Endothelial cell of umbilical vein (primary cell): ENCODE measurements at regions not wholly inside any gene's neighbourhood (a gene's known extent, or its start where the extent isn't known, plus 50 kb on each side); places are given as distances from the start of the nearest gene placed in this dataset.

Source experiments
- EZH2 ChIP-seq: IDR thresholded peaks from 2 replicates; pipeline ENCODE4 v1.6.1; 2012; ENCODE audit warnings: borderline replicate concordance, low read depth, mild to moderate bottlenecking, moderate library complexity, low read length, inconsistent platforms; ENCODE audit not compliant: severe bottlenecking
- FOS ChIP-seq: IDR thresholded peaks from 2 replicates; pipeline ENCODE4 v1.6.1; 2011; ENCODE audit warnings: mild to moderate bottlenecking, low read length, moderate library complexity, borderline replicate concordance; ENCODE audit not compliant: insufficient read depth
- JUN ChIP-seq: IDR thresholded peaks from 2 replicates; pipeline ENCODE4 v1.6.1; 2011; ENCODE audit warnings: borderline replicate concordance, low read depth; ENCODE audit not compliant: insufficient read length, insufficient read depth
- MYC ChIP-seq: IDR thresholded peaks from one replicate; pipeline ENCODE4 v1.6.1; 2011; ENCODE audit warnings: mild to moderate bottlenecking, low read depth, low read length
- POLR2A ChIP-seq: IDR thresholded peaks from 2 replicates; pipeline ENCODE4 v1.6.1; 2012; ENCODE audit warnings: low read depth, mild to moderate bottlenecking, control low read depth, low read length
- POLR2AphosphoS5 ChIP-seq: IDR thresholded peaks from 2 replicates; pipeline ENCODE4 v1.6.1; 2012; ENCODE audit warnings: low read depth, mild to moderate bottlenecking, control low read depth, low read length, moderate library complexity; ENCODE audit not compliant: insufficient read depth
- TF ChIP-seq, protein P1 (sequence below), 2 donors: IDR thresholded peaks; 1 replicate in 1 of 2; 2 replicates in 1 of 2; pipeline ENCODE4 v1.5.1; 2011; ENCODE audit warnings: low read length in 2 of 2, mild to moderate bottlenecking in 2 of 2, moderate library complexity in 2 of 2, control low read depth in 1 of 2, inconsistent platforms in 1 of 2, low read depth in 1 of 2; ENCODE audit not compliant: insufficient read depth in 1 of 2; ENCODE audit errors: extremely low read depth in 1 of 2

DNA sequence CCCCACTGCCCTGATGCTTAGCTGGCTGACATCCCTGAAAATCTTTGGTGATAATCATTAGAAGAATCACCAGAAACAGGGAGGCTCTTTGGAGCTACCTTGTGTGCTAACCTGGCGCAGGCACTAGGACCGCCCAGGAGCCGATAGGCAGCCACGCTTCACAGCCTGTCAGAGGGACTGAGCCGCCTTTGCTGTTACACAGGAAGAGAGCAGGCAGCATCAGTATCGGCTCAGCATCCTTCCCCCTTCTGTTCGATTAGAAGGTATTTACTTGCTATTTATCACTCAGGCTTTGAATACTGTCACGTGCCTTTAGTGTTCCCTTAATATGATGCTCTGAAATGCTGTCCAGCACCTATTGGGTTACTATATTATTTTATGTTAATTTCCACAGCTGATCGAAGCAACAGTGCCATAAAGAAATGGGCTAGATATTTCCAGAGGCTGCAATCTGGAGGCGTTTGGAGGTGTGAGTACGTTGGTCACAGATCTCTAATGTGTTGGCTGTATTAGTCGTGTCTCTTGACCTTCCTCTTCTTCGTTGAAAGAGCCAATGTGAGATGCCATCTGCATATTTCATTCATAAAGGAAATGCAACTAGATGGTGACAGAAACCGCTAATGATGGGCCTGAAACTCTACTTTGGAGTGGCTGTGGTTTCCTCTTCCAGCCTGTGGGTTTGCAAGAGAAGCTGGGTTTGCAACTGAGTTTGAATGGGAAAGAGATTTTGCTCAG, 110.4 kb upstream of the RAB27B start:
- TF ChIP-seq, protein P1, sequence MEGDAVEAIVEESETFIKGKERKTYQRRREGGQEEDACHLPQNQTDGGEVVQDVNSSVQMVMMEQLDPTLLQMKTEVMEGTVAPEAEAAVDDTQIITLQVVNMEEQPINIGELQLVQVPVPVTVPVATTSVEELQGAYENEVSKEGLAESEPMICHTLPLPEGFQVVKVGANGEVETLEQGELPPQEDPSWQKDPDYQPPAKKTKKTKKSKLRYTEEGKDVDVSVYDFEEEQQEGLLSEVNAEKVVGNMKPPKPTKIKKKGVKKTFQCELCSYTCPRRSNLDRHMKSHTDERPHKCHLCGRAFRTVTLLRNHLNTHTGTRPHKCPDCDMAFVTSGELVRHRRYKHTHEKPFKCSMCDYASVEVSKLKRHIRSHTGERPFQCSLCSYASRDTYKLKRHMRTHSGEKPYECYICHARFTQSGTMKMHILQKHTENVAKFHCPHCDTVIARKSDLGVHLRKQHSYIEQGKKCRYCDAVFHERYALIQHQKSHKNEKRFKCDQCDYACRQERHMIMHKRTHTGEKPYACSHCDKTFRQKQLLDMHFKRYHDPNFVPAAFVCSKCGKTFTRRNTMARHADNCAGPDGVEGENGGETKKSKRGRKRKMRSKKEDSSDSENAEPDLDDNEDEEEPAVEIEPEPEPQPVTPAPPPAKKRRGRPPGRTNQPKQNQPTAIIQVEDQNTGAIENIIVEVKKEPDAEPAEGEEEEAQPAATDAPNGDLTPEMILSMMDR (IDR thresholded peaks at IDR 0.05; ENCODE audit: extremely low read depth in 1 of 2, insufficient read depth in 1 of 2, low read depth in 1 of 2, low read length in 2 of 2) = no peak
- TF ChIP-seq EZH2 = no peak
- TF ChIP-seq POLR2A = no peak
- TF ChIP-seq FOS = no peak
- no peak for TF ChIP-seq POLR2AphosphoS5
- no peak for TF ChIP-seq MYC
- TF ChIP-seq JUN = no peak
